ENCODE measurements at regions not wholly inside any gene's neighbourhood (a gene's known extent, or its start where the extent isn't known, plus 50 kb on each side); places are given as distances from the start of the nearest gene placed in this dataset.

DNA sequence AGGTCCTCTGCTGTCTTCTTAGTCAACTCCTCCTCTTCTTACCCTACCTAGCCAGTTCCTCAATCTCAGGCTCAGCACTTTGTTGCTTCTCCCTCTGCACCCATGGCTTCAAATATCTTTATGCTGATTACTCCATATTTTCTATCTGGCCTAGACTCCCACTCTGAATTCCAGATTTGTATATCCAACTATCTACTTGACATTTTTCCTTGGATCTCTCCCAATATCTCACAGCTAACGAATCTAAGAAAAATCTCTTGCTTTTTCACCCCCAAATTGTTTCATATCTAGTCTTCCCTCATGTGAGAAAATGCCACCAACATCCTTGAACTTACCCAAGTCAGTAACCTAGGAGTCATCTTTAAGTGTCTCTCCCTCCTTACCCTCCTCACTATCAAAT, 176.4 kb upstream of the ERCC4 start:
- TF ChIP-seq, protein P1, sequence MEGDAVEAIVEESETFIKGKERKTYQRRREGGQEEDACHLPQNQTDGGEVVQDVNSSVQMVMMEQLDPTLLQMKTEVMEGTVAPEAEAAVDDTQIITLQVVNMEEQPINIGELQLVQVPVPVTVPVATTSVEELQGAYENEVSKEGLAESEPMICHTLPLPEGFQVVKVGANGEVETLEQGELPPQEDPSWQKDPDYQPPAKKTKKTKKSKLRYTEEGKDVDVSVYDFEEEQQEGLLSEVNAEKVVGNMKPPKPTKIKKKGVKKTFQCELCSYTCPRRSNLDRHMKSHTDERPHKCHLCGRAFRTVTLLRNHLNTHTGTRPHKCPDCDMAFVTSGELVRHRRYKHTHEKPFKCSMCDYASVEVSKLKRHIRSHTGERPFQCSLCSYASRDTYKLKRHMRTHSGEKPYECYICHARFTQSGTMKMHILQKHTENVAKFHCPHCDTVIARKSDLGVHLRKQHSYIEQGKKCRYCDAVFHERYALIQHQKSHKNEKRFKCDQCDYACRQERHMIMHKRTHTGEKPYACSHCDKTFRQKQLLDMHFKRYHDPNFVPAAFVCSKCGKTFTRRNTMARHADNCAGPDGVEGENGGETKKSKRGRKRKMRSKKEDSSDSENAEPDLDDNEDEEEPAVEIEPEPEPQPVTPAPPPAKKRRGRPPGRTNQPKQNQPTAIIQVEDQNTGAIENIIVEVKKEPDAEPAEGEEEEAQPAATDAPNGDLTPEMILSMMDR (conservative IDR thresholded peaks at IDR 0.05 in 1 of 2, IDR thresholded peaks at IDR 0.05 in 1 of 2; ENCODE audit: extremely low read depth in 1 of 2, insufficient read depth in 1 of 2, low read depth in 1 of 2, low read length in 2 of 2): no peak
- no peak for TF ChIP-seq EZH2 (IDR thresholded peaks at IDR 0.05; ENCODE audit: borderline replicate concordance, low read length)
